ENCODE measurements at regions not wholly inside any gene's neighbourhood (a gene's known extent, or its start where the extent isn't known, plus 50 kb on each side); places are given as distances from the start of the nearest gene placed in this dataset.

DNA sequence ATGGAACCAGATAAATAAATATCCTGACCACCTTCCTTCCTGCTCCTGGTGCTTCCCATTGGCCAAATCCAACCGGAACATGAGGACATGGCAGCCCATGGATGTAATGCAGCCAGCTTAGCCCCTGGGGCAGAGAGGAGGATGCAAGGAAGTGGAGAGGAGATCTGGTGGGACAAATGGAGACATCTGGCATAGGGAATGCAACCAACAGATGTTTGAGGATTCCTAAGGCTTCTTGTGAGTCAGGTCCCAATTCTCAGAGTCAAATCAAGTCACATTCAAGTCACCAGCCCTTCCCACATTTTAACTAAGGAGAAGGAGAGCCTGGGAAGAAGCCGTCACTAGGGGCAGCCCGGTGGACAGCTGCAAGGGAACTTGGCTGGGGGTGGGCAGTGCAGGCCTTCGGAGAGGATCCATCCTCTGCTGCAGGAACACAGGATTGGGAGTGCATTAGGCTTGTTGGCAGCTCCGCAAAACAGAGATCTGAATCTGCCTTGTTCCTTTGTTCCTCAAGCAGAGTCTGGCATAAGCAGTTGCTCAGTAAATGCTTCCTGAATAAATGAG lies 62.8 kb upstream of the HS3ST2 start:
- DNase-seq (ENCODE audit: low read depth) = no peak
- TF ChIP-seq, protein P1, sequence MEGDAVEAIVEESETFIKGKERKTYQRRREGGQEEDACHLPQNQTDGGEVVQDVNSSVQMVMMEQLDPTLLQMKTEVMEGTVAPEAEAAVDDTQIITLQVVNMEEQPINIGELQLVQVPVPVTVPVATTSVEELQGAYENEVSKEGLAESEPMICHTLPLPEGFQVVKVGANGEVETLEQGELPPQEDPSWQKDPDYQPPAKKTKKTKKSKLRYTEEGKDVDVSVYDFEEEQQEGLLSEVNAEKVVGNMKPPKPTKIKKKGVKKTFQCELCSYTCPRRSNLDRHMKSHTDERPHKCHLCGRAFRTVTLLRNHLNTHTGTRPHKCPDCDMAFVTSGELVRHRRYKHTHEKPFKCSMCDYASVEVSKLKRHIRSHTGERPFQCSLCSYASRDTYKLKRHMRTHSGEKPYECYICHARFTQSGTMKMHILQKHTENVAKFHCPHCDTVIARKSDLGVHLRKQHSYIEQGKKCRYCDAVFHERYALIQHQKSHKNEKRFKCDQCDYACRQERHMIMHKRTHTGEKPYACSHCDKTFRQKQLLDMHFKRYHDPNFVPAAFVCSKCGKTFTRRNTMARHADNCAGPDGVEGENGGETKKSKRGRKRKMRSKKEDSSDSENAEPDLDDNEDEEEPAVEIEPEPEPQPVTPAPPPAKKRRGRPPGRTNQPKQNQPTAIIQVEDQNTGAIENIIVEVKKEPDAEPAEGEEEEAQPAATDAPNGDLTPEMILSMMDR (conservative IDR thresholded peaks at IDR 0.05; ENCODE audit: low read depth, low read length) = no peak
- H3K4me3 ChIP-seq (ENCODE audit: low read depth, low read length) = no peak overlapping the region

DNA sequence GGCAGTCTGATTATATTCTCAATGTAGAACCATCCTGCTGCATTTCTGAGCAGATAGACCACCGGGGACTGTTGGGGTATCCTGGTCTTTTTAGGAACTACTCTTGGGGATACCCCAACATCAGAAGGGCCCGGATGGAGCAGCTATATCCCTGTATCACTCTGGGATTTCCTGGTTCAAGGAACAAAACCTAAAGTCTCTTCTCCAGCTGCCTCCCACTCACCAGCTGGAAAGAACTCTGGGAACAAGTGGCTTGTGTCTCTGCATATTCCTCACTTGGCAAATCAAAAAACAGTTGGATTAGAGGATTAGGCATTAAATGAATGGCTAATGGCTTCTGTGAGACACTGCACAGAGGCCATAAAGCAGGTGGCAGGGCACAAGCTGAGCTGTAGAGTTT lies 62.3 kb upstream of the HS3ST2 start:
- H3K4me3 ChIP-seq (ENCODE audit: low read depth, low read length) = no peak overlapping the region
- DNase-seq (ENCODE audit: low read depth) = no peak
- TF ChIP-seq, protein P1 (conservative IDR thresholded peaks at IDR 0.05; ENCODE audit: low read depth, low read length) = no peak

DNA sequence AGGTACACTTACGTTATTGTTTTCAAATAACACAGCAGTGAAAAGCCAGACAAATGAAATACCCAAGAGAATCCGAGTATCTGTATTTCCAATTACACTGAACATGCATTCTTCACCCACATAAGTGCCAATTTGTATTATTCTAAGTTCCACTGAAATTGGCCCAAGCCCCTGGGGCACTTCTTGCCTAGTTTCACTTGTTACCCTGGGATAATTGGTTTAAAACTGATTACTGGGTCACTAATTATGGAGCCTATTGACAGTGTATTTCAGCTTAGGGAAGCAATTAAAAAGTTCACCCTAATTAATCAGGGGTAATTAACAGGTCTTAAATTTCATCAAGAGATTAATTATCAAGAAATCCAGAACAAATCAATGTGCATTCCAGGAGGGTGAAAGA lies 60.5 kb upstream of the HS3ST2 start:
- TF ChIP-seq, protein P1 (conservative IDR thresholded peaks at IDR 0.05; ENCODE audit: low read depth, low read length) = no peak
- no peak for DNase-seq (ENCODE audit: low read depth)
- no peak overlapping the region for H3K4me3 ChIP-seq (ENCODE audit: low read depth, low read length)

DNA sequence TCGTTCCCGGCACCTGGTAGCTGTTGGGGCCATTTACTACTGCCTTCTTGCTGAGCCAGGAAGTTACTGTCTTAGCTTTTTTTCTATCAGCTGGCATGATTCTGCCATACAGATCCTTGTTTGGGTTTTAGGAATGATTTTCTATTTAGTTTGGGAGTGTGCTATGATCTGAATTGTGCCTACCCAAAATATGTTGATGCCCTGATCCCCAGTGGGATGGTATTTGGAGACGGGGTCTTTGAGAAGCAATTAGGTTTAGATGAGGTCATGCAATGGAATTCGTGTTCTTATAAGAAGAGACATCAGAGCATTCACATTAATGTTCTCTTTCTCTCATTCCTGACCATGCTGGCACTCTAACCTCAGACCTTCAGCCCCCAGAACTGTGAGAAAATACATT lies 59.4 kb upstream of the HS3ST2 start:
- no peak overlapping the region for H3K4me3 ChIP-seq (ENCODE audit: low read depth, low read length)
- TF ChIP-seq, protein P1 (conservative IDR thresholded peaks at IDR 0.05; ENCODE audit: low read depth, low read length) = no peak
- no peak for DNase-seq (ENCODE audit: low read depth)

DNA sequence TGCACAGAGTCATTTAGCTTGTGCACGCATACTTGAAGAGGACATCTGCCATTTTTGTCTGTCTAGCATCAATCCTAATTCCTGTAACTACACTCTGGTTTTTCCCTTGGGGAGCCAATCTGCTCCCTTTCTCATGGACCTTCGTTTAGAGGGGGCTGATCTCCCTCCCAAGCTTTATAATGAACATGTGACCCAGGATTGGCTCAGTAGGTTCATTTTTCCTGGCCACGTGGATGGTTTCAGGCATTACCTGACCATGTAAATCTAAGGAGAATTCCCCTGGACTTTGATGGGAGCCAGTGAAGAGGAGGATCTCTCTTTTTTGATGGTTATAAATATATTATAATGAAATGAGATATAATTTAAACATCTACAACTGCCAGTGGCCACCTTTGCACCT lies 56.8 kb upstream of the HS3ST2 start:
- TF ChIP-seq, protein P1 (conservative IDR thresholded peaks at IDR 0.05; ENCODE audit: low read depth, low read length) = no peak
- DNase-seq (ENCODE audit: low read depth) = no peak
- no peak overlapping the region for H3K4me3 ChIP-seq (ENCODE audit: low read depth, low read length)

DNA sequence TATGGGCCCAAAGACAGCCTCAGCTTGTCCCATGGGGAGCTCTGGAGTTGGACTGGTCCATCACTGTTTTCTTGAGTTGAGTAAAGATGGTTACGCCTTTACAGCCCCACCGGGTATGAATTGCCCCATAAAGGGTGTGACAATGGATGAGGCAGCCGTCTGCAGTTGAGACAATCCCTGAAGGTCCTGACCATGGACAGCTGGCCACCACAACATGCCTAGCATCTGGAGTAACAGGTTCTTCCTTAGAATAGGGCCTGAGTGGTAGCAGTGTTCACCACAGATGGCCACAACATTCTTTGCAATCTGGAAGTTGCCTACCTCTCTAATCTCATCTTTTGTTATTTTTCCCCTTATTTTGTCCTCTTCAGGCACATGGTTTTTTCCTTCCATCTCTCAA lies 51.5 kb upstream of the HS3ST2 start:
- DNase-seq (ENCODE audit: low read depth) = no peak
- TF ChIP-seq, protein P1 (conservative IDR thresholded peaks at IDR 0.05; ENCODE audit: low read depth, low read length) = no peak
- H3K4me3 ChIP-seq (ENCODE audit: low read depth, low read length) = no peak overlapping the region

DNA sequence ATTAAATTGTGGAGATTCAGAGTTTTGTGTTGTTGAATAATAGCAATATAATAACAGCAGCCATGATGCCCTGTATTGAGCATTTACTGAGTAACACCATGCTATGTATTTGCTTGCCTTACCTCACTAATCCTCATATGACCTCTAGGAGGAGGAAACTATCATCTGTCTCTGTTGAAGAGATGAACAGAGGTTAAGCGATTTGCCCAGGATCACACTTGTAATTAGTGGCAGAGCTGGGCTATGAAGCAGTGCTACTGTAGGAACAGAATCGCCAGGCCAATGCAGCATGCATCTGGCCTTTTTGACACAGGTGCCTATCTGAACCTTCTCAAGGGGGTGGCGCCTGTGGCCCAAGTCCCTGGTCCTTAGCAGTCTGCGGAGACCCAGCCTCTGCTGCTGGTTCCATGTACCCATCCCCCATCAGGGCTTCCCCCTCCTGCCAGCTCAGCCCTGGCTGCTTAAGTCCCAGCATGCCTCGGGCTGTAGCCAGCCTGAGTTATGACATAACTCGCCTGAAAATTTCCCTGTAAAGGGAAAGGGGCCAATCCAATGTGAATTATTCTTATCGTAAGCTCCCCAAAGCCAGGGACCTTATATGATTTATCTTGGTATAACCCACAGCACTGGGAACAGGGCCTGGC lies 50.4 kb upstream of the HS3ST2 start:
- TF ChIP-seq, protein P1 (conservative IDR thresholded peaks at IDR 0.05; ENCODE audit: low read depth, low read length) = no peak
- DNase-seq (ENCODE audit: low read depth) = no peak
- no peak overlapping the region for H3K4me3 ChIP-seq (ENCODE audit: low read depth, low read length)
